ENCODE measurements at regions not wholly inside any gene's neighbourhood (a gene's known extent, or its start where the extent isn't known, plus 50 kb on each side); places are given as distances from the start of the nearest gene placed in this dataset.

- no peak for TF ChIP-seq CEBPB (IDR thresholded peaks at IDR 0.05)
- TF ChIP-seq TCF12 (IDR thresholded peaks at IDR 0.05; ENCODE audit: low read depth): no peak
- TF ChIP-seq CREB1 (IDR thresholded peaks at IDR 0.05; ENCODE audit: low read depth): no peak
- no peak for TF ChIP-seq REST (IDR thresholded peaks at IDR 0.05; ENCODE audit: low read depth)
- TF ChIP-seq MAX (IDR thresholded peaks at IDR 0.05): no peak
- no peak for TF ChIP-seq TAF1 (IDR thresholded peaks at IDR 0.05; ENCODE audit: low read depth)
- TF ChIP-seq RAD21 (IDR thresholded peaks at IDR 0.05; ENCODE audit: low read depth): no peak
- TF ChIP-seq YY1 (IDR thresholded peaks at IDR 0.05; ENCODE audit: low read depth): no peak
- TF ChIP-seq EP300 (IDR thresholded peaks at IDR 0.05; ENCODE audit: borderline replicate concordance): no peak
- TF ChIP-seq USF1 (IDR thresholded peaks at IDR 0.05): no peak
- no peak for TF ChIP-seq EGR1 (IDR thresholded peaks at IDR 0.05)
- no peak for TF ChIP-seq NFIC (IDR thresholded peaks at IDR 0.05)
These were observed 58.6 kb upstream of the CCDC112 start for GRCh38 chr5:115355095-115355494.

All from Ishikawa (cell line).